Sigmoid colon (tissue), 6 donors: ENCODE measurements at regions not wholly inside any gene's neighbourhood (a gene's known extent, or its start where the extent isn't known, plus 50 kb on each side); places are given as distances from the start of the nearest gene placed in this dataset.

Source experiments
- DNase-seq: peaks from one replicate; pipeline ENCODE4 v3.0.0-alpha.2; 2019
- H3K27ac ChIP-seq, 4 donors: fragments of 200-600 bp; sonication (generic); one replicate each; pipeline ENCODE4 v1.5.1; 2016 to 2019; ENCODE audit warnings: mild to moderate bottlenecking in 1 of 4
- H3K27me3 ChIP-seq, 3 donors: fragments of 200-600 bp; sonication (generic); one replicate each; pipeline ENCODE4 v1.5.1; 2019; ENCODE audit warnings: mild to moderate bottlenecking in 1 of 3
- H3K36me3 ChIP-seq, 4 donors: fragments of 200-600 bp; sonication (generic); one replicate each; pipeline ENCODE4 v1.5.1; 2016 to 2019
- H3K4me1 ChIP-seq, 4 donors: fragments of 200-600 bp; sonication (generic); one replicate each; pipeline ENCODE4 v1.5.1; 2017 to 2019
- H3K4me3 ChIP-seq, 4 donors: fragments of 200-600 bp; sonication (generic); one replicate each; pipeline ENCODE4 v1.5.1; 2017 to 2019; ENCODE audit warnings: mild to moderate bottlenecking in 2 of 4, moderate library complexity in 1 of 4
- H3K9me3 ChIP-seq, 4 donors: fragments of 200-600 bp in 3 of 4; sonication (generic) in 3 of 4; one replicate each; pipeline versions ENCODE4 v1.5.1 to v1.6.1; 2013 to 2019
- CTCF ChIP-seq, 4 experiments: fragments of 450-650 bp in 3 of 4; fragments of 200-600 bp in 1 of 4; IDR thresholded peaks; one replicate each; pipeline ENCODE4 v1.5.1; 2016 to 2019; ENCODE audit warnings: antibody characterized with exemption in 4 of 4, mild to moderate bottlenecking in 3 of 4, moderate library complexity in 2 of 4
- EP300 ChIP-seq, 4 donors: sonication (generic); formaldehyde crosslinking; IDR thresholded peaks; one replicate each; pipeline ENCODE4 v1.6.1; 2017; ENCODE audit warnings: antibody characterized with exemption in 4 of 4
- POLR2A ChIP-seq, 2 donors: fragments of 450-650 bp; IDR thresholded peaks; one replicate each; pipeline ENCODE4 v1.6.1; 2016; ENCODE audit warnings: antibody characterized with exemption in 2 of 2, mild to moderate bottlenecking in 2 of 2, moderate library complexity in 2 of 2
- POLR2AphosphoS5 ChIP-seq, 4 donors: sonication (generic); formaldehyde crosslinking; IDR thresholded peaks; one replicate each; pipeline ENCODE4 v1.6.1; 2017; ENCODE audit warnings: antibody characterized with exemption in 4 of 4
- WGBS, 2 donors: extraction: QIAGEN DNeasy Blood & Tissue Kit; methylation state at CpG; one replicate each; pipeline ENCODE4 v1.1.7; 2013; 5-methylcytosine and 5-hydroxymethylcytosine counted together
- intact Hi-C: fragments of 100-400 bp; cut with DNase I; formaldehyde crosslinking; loops from one replicate; pipeline ENCODE4 v1.15.1; 2023
- donor health status: healthy with polysubstance abuse.
- donor health status: healthy.

DNA sequence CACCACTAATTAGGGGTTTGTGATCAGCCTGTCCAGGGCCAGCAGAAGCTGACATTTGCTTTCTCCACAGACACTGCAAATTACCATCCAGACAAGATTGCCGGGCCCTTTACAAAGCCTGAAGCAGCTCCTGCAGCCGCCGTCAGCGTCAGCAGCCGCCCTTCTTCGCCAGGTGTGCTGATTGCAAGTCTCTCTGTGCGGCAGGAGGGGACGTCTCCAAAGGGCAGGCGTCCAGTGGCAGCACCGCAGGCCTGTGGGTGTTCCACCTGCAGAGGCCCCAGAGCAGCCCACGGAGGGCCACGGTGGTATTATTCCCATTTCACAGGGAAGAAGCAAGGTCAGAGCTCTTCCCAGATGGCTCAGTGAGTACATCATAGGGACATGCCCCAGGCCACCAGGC, 108.0 kb upstream of the PPP1R26 start:
- H3K27me3 ChIP-seq = peaks cover 0 to 29% (median 0%) of the 10 kb centered on the region in 3 donors
- WGBS, 2 donors = 83 to 86% methylated on average over 12 of the region's 12 CpGs
- H3K4me3 ChIP-seq = no peak overlapping the region
- intact Hi-C loops = no loop called here
- no peaks in the 10 kb centered on the region for H3K36me3 ChIP-seq
- DNase-seq = no peak
- no peaks in the 10 kb centered on the region for H3K9me3 ChIP-seq
- H3K27ac ChIP-seq = no peak overlapping the region
- no peak for TF ChIP-seq POLR2AphosphoS5 (IDR thresholded peaks at IDR 0.05)
- TF ChIP-seq CTCF (IDR thresholded peaks at IDR 0.05) = no peak
- no peak for TF ChIP-seq EP300 (IDR thresholded peaks at IDR 0.05)
- no peak for TF ChIP-seq POLR2A (IDR thresholded peaks at IDR 0.05)
- no peaks in the 10 kb centered on the region for H3K4me1 ChIP-seq

DNA sequence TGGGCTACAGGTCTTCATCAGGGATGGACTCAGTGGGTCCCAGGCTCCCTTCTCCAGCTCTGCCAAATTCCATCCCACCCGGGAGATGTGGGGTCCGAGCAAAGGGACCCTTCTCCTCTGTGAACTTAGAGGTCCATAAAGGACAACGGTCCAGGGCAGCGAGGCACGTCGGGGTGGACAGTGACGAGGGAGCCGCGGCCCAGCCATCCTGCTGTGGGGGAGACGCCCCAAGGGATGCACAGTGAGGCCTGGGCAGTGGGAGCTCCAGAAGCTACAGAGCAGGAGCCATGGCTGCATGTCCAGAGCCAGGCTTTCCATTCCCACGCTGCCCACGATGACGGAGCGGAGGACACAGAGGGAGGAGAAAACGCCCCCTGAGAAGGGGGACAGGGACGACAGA, 107.5 kb upstream of the PPP1R26 start:
- TF ChIP-seq POLR2AphosphoS5 (IDR thresholded peaks at IDR 0.05) (no peak), CTCF (IDR thresholded peaks at IDR 0.05) (no peak), EP300 (IDR thresholded peaks at IDR 0.05) (no peak)
- Histone ChIP-seq H3K4me1 (no peaks in the 10 kb centered on the region), H3K27ac (no peak overlapping the region), H3K36me3 (no peaks in the 10 kb centered on the region), H3K27me3 (peaks cover 0 to 34% (median 0%) of the 10 kb centered on the region in 3 donors), H3K9me3 (no peaks in the 10 kb centered on the region), H3K4me3 (no peak overlapping the region)
- WGBS, 2 donors = 76 to 77% methylated on average over 16 of the region's 16 CpGs
- intact Hi-C loops = no loop called here
- no peak for DNase-seq

GRCh38 chr9:135372501-135373008, 107.0 kb upstream of the PPP1R26 start:
- DNase-seq = no peak
- Histone ChIP-seq H3K36me3 (no peaks in the 10 kb centered on the region), H3K9me3 (no peaks in the 10 kb centered on the region), H3K27me3 (peaks cover 0 to 37% (median 0%) of the 10 kb centered on the region in 3 donors), H3K4me1 (no peaks in the 10 kb centered on the region), H3K4me3 (no peak overlapping the region), H3K27ac (no peak overlapping the region)
- WGBS, 2 donors = 63 to 84% methylated on average over 21 of the region's 21 CpGs
- intact Hi-C loops = no loop called here
- no peak for TF ChIP-seq POLR2A (IDR thresholded peaks at IDR 0.05)
- no peak for TF ChIP-seq EP300 (IDR thresholded peaks at IDR 0.05)
- no peak for TF ChIP-seq CTCF (IDR thresholded peaks at IDR 0.05)
- no peak for TF ChIP-seq POLR2AphosphoS5 (IDR thresholded peaks at IDR 0.05)

- Histone ChIP-seq H3K27me3 (peaks cover 0 to 43% (median 0%) of the 10 kb centered on the region in 3 donors), H3K27ac (no peak overlapping the region), H3K4me1 (no peaks in the 10 kb centered on the region), H3K4me3 (no peak overlapping the region), H3K9me3 (no peaks in the 10 kb centered on the region), H3K36me3 (no peaks in the 10 kb centered on the region)
- intact Hi-C loops = no loop called here
- WGBS, 2 donors = 79 to 90% methylated on average over 22 of the region's 22 CpGs
- DNase-seq = no peak
- no peak for TF ChIP-seq EP300 (IDR thresholded peaks at IDR 0.05)
- no peak for TF ChIP-seq CTCF (IDR thresholded peaks at IDR 0.05)
Measured at GRCh38 chr9:135373151-135373685, 106.4 kb upstream of the PPP1R26 start.

DNA sequence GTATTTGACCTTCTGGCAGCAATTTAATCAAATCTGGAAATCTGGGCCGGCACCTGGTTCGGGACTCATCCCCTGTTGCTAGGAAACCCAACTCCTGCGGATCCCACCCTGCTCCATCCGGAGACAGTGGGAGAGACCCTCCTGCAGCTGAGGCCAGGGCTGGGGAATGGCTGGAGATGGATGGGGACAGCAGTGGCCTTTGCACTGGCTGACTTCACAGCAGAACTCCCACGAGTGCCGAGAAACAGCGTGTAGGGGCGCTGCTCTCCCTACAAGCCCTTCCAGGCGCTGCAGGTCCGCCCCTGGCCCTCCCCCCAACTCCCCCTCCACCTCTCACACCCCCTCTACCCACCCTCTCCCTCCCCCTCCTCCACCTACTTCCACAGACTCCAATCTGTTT, 105.8 kb upstream of the PPP1R26 start:
- H3K36me3 ChIP-seq = no peaks in the 10 kb centered on the region
- H3K27ac ChIP-seq = no peak overlapping the region
- intact Hi-C loops = no loop called here
- no peak overlapping the region for H3K4me3 ChIP-seq
- H3K27me3 ChIP-seq = peaks cover 0 to 44% (median 0%) of the 10 kb centered on the region in 3 donors
- H3K4me1 ChIP-seq = no peaks in the 10 kb centered on the region
- DNase-seq = no peak
- H3K9me3 ChIP-seq = no peaks in the 10 kb centered on the region
- WGBS, 2 donors = 34 to 38% methylated on average over 10 of the region's 10 CpGs
- TF ChIP-seq EP300 (IDR thresholded peaks at IDR 0.05) (no peak), POLR2AphosphoS5 (IDR thresholded peaks at IDR 0.05) (no peak), POLR2A (IDR thresholded peaks at IDR 0.05) (no peak), CTCF (IDR thresholded peaks at IDR 0.05) (no peak)
